OCI-LY3 (cell line): ENCODE measurements at regions not wholly inside any gene's neighbourhood (a gene's known extent, or its start where the extent isn't known, plus 50 kb on each side); places are given as distances from the start of the nearest gene placed in this dataset.

Experiments
- EZH2phosphoT487 ChIP-seq: fragments of 200-600 bp; shearing (Covaris generic); IDR thresholded peaks from 2 replicates; pipeline ENCODE4 v1.6.1; 2018; ENCODE audit warnings: antibody characterized with exemption, mixed run types, low read depth
- TF ChIP-seq, protein P1 (sequence below): fragments of 200-600, 300-600 bp; sonication (generic); IDR thresholded peaks from 2 replicates; pipeline ENCODE4 v1.5.1; 2014; ENCODE audit warnings: antibody characterized with exemption, low read length, low read depth

- TF ChIP-seq, protein P1, sequence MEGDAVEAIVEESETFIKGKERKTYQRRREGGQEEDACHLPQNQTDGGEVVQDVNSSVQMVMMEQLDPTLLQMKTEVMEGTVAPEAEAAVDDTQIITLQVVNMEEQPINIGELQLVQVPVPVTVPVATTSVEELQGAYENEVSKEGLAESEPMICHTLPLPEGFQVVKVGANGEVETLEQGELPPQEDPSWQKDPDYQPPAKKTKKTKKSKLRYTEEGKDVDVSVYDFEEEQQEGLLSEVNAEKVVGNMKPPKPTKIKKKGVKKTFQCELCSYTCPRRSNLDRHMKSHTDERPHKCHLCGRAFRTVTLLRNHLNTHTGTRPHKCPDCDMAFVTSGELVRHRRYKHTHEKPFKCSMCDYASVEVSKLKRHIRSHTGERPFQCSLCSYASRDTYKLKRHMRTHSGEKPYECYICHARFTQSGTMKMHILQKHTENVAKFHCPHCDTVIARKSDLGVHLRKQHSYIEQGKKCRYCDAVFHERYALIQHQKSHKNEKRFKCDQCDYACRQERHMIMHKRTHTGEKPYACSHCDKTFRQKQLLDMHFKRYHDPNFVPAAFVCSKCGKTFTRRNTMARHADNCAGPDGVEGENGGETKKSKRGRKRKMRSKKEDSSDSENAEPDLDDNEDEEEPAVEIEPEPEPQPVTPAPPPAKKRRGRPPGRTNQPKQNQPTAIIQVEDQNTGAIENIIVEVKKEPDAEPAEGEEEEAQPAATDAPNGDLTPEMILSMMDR = no peak
- TF ChIP-seq EZH2phosphoT487 = no peak
These were observed 79.0 kb upstream of the ATXN1 start for GRCh38 chr6:16840291-16840690.
